ENCODE measurements at regions not wholly inside any gene's neighbourhood (a gene's known extent, or its start where the extent isn't known, plus 50 kb on each side); places are given as distances from the start of the nearest gene placed in this dataset.
A peak's percentile ranks its signal among the peaks of the same experiment; 100 is the strongest.
"Not testable (repeated sequence)": the region's sequence is repeated elsewhere in the genome, so short reads cannot be mapped to it uniquely, and the experiment has no call there.

DNA sequence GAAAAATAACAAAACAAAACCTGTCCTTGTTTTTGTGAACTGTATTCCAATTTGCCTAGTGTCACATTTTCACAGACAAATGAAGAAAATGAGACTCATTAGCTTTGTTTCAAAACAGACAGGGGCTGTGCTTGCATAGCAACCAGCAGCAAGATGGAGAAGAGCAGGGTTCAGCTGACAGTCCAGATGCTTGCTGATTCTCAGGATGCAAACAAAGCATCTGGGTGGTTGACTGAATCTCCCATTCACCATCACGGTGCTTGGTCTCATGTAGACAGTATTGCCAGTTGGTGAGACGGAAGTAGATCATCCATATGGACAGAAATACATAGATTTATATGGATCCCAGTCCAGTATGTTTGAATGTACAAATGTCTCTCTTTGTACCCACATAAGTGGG lies 326.8 kb downstream of the CCDC85A start:
- DNase-seq = no peak

- DNase-seq = no peak
Observed at GRCh38 chr2:56515399-56515798, 331.6 kb downstream of the CCDC85A start.

DNA sequence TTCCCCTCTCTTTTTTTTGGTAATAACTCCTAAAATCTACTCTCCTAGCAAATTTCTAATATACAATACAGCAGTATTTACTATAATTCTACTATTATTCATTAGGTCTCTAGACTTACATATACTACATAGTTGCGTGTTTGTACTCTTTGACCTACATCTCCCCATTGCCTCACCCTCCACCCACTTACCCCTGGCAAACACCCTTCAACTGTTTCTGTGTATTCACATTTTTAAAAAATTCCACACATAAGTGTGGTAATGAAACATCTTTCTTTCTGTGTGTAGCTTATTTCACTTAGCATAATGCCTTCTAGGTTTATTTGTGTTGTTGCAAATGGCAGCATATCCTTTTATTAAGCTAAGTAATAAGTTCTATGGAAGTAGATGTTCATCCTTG lies 336.0 kb downstream of the CCDC85A start:
- DNase-seq = no peak

DNA sequence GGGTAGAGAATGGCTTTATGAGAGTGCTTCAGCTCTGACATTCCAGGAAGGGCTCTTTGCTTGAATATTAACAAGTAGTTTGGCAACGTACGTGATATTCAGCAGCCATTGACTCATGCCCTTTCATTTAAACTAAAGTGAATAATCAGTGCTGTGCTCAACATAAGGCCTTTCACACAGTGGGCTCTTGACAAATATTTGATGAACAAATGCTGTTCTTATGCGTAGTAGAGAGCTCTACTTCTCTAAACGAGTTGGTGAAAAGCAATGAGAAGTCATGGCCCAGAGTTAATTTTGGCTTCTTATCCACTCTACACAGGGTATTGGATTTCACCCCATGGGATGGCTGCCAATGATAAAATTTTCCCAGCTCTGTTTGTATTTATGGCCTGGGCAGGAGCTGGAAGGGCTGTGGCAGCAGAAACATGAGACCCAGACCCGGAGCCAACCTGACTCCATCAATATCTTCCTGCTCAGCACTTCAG lies 338.9 kb downstream of the CCDC85A start:
- no peak for DNase-seq

DNA sequence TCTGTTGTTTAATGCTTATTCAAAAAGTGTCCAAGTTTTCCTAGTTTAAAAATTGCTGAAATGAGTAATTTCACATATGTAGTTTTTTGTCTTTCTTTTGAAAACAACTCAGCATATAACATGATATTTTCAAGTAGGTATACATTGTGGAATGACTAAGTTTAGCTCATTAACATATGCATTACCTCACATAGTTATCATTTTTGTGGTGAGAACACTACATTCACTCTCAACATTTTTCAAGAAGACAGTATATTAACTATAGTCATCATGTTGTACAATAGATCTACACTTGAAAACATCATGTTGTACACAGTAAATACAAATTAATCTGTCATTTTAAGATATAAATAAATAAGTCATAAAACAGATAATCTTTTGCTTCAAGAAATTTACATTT lies 340.0 kb downstream of the CCDC85A start:
- DNase-seq = no peak

DNA sequence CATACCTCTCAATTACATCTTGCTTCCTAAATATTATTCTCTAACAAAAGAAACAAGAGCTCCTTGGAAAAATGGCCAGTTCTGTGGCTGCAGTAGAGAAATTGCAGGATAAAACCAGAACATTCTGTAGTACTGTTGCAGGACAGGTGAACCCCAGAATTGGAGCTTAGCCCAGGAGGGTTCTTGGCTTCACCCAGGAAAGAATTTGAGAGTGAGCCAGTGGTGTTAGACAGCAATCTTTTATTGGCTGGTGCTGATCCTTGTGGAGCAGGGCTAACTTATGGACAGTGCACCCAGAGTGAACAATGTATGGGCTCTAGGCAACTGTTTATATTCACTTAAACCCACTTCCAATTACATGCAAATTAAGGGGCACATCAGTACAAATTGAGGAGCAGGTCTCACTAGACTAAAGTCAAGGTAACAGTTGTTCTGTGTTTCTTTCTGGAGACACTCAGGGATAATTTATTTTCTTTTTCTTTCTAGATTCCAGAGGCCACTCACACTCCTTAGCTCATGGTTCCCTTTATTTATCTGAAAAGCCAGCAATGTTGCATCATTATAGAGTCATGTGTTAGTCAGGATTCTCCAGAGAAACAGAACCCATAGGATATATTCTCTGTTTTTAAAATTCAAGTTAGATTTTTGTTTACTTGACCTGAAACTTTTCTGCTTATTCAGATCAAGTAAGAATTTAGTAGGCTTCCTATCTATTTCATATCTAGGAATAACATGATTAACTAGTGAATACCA lies 348.1 kb downstream of the CCDC85A start:
- DNase-seq = no peak

- DNase-seq = no peak
Observed at GRCh38 chr2:56534321-56534720, 350.5 kb downstream of the CCDC85A start.

DNA sequence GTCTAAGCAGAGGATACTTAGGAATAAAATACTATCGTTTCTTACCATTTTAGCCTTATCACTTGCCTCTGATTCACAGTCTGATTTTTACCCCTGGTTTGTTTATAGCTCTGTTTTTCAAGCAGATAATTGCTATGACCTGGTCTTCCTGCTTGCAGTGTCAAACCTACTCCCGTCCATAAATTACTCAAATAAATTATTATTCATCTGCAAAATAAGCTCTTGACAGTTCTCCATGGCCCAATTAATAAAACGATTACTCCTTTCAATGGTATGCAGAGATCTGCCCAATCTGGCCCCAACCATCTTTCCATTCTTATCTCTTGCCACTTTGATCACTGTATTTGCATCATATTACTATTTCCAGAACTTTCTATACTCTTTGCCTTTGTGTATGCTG lies 354.0 kb downstream of the CCDC85A start:
- DNase-seq = no peak

GRCh38 chr2:56539618-56540017 lies 355.8 kb downstream of the CCDC85A start:
- no peak for DNase-seq

DNA sequence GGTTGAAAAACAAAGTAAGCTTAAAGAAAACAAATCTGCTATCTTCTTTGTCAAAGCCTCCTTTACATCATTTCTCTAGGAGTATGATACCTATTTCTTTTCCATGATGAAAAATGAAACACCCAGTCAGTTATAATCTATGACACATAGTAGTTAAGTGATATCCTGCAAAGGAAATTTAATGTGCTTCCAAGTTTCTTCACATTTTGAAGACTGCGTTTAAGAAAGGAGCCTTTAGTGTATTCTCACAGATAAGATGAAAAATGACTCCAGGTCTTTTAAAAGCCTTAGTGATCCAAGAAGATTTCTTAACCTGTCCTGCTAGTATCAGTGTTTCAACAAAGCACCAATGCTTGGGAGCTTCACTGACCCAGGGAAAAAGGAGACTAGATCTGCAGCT lies 356.7 kb downstream of the CCDC85A start:
- DNase-seq = no peak

DNA sequence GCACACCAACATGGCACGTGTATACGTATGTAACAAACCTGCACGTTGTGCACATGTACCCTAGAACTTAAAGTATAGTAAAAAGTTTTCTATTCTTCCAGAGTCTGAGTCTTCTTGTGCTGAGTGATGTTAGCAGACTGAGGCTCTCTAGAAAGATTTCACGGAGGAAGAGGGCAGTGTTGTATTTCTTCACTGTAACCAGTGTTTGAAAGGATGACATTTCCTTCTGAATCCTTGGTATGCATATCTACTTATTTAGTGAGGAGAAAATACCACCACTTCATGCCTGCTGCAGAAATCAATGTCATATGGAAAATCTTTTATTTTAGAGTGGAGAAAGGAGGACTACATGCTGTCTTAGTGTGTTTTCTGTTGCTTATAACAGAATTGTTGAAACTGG lies 357.1 kb downstream of the CCDC85A start:
- DNase-seq = no peak

- DNase-seq = no peak
Observed at GRCh38 chr2:56542213-56542612, 358.4 kb downstream of the CCDC85A start.

GRCh38 chr2:56565143-56565542 lies 381.4 kb downstream of the CCDC85A start:
- no peak for DNase-seq

- DNase-seq = no peak
Observed at GRCh38 chr2:56571074-56571473, 387.3 kb downstream of the CCDC85A start.

GRCh38 chr2:56576001-56576400 lies 392.2 kb downstream of the CCDC85A start:
- no peak for DNase-seq

DNA sequence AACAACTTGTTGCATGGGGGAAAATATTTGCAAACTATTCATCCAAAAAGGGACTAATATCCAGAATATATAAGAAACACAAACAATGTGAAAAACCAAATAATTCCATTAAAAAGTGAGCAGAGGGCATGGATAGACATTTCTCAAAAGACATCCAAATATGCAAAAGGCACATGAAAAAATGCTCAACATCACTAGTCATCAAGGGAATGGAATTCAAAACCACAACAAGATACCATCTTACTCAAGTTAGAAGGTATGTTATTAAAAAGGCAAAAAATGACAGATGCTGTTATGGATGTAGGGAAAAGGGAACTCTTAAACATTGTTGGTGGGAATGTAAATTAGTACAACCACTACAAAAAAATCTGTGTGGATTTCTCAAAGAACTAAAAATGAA lies 396.5 kb downstream of the CCDC85A start:
- DNase-seq = no peak

DNA sequence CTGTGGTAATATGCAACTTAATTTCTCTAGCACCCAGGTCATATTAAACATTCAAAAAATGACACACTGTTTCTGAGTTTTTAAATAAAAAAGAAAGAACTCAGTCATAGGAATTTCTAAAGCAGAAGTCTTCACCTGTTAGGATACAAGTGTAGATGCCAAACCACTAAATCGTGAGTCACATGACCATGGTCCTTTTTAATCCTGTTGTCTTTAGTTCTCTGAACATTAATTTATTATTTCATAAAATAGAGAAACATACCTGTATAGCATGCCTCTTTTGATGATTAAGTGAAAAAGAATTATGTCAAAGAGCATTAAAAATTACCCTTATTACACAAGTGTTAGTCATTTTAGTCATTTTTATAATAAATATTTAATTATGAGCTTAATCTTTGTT lies 398.8 kb downstream of the CCDC85A start:
- DNase-seq = no peak

- DNase-seq = no peak
Observed at GRCh38 chr2:56583796-56584315, 400.1 kb downstream of the CCDC85A start.

- DNase-seq = no peak
Observed at GRCh38 chr2:56587456-56587855, 403.7 kb downstream of the CCDC85A start.

DNA sequence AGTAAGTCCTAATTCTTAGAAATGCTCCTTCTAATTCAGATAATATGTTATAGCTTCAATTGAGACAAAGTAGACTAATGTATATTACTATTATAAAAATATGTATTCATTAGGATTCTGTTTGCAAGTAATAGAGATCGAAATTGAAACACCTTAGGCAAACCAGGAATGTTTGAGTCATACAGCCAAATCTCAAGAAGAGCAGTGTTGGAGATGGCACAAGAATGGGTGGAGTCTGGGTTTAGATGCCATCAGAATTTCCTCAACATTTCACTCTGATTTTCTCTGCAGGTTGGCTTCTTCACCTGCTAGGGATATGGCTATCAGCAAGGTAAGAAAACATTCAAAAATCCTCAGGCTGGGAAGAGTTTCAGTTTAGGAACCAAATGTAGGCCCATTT lies 405.4 kb downstream of the CCDC85A start:
- DNase-seq = no peak

GRCh38 chr2:56589835-56590234 lies 406.0 kb downstream of the CCDC85A start:
- peak in 2 of 51 donors; percentile 2 to 4 for DNase-seq

- DNase-seq = no peak
Observed at GRCh38 chr2:56590611-56591010, 406.8 kb downstream of the CCDC85A start.

DNA sequence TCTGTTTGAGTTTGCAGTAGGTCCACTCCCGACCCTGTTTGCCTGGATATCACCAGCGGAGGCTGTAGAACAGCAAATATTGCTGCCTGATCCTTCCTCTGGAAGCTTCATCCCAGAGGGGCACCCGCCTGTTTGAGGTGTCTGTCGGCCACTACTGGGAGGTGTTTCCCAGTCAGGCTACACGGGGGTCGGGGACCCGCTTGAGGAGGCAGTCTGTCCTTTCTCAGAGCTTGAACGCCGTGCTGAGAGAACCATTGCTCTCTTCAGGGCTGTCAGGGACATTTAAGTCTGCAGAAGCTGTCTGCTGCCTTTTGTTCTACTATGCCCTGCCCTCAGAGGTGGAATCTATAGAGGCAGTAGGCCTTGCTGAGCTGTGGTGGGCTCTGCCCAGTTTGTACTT lies 422.3 kb downstream of the CCDC85A start:
- not testable (repeated sequence) for DNase-seq

- DNase-seq = no peak
Observed at GRCh38 chr2:56613254-56613653, 429.5 kb downstream of the CCDC85A start.

Data from hypothalamus (tissue), 51 donors.